GM11168 (cell line): ENCODE measurements at regions not wholly inside any gene's neighbourhood (a gene's known extent, or its start where the extent isn't known, plus 50 kb on each side); places are given as distances from the start of the nearest gene placed in this dataset.

Source experiments
- in situ Hi-C: fragments of 300-500 bp; cut with MboI; formaldehyde crosslinking; loops from one replicate; pipeline ENCODE4 v1.12.0; 2022; ENCODE audit warnings: low sequenced_read_pairs; ENCODE audit not compliant: unreplicated experiment

DNA sequence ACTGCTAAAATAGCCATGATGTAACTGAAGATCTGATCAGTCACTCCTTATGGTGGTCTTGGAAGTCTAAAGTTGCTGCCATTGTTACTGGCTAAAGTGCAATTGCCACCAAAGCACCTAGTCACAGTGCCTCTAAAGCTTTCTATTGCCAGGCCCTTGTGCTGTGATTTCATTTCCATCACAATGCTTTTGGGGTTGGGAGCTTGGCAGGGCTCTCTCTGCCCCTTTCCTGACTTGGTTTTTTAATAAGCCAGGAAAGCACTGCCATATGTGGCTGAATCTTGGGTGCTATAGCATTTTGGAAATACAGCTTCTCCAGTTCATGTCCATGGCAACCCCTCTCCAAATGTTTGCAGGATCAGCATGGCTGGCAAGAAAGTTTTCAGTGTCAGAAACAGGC lies 1712.4 kb upstream of the TENM3 start:
- in situ Hi-C loops = no loop called here

DNA sequence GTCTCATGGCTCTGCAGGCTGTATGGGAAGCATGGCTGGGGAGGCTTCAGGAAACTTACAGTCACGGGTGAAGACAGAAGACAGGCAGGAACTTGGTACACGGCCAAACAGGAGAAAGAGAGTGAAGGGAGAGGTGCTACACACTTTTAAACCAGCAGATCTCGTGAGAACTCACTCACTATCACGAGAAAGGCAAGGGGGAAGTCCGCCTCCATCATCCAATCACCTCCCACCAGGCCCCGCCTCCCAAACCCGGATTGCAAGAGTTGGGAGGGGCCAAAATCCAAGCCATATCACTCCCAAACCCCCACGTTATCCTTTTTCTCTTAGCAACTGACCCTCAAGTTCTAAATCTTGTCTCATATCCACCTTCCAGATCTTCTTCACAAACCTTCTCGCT lies 1710.5 kb upstream of the TENM3 start:
- in situ Hi-C loops = no loop called here

DNA sequence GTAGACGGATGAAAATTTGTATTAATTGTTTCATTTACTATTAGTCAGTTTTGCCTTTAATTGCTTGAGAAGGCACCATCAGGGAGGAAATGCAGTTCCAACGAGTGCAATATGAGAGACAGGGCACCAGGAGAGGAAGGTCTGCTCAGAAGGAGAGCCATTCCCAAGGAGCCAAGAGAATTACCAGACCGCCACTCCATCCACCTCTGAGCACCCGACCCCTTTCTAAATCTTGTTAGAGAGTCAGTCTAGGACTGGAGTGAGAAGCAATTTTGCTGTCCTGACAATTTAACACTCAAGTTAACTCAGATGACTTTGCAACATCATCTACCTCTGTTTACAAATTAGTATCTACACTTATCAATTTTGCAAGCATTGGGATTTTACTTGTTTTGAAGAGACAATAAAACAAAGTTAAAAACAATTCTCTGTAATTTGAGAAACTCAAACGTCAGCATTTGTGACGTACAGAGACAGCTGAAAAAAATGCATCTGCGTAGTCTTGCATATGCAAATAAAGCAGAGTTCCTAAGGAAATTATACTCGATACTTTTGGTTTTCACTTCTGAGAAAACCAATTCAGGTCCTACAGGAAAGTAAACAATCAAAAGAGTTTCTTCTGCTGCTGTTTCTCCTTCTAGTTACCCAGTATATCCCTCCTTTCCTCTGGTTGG lies 1704.7 kb upstream of the TENM3 start:
- in situ Hi-C loops = no loop called here

GRCh38 chr4:180539284-180539683 lies 1703.9 kb upstream of the TENM3 start:
- in situ Hi-C loops = no loop called here

DNA sequence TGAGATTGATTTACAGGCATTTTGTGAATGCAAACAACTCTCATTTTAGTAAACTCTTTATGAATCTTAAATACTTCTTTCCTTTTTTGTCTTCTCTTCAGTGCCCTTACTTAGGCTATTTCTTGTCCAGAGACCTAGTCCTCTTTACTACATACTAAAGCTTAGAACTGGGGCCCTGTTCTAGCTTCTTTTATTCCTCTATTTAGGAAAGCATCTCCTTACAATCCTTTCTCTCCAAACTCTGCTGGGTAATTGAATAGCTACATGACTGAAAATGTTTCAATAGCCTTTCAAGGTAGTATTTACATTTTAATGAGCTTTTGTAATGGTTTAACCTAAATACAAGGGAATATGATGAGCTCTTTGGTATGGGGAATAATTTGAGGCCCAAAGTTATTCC lies 1701.5 kb upstream of the TENM3 start:
- in situ Hi-C loops = no loop called here

DNA sequence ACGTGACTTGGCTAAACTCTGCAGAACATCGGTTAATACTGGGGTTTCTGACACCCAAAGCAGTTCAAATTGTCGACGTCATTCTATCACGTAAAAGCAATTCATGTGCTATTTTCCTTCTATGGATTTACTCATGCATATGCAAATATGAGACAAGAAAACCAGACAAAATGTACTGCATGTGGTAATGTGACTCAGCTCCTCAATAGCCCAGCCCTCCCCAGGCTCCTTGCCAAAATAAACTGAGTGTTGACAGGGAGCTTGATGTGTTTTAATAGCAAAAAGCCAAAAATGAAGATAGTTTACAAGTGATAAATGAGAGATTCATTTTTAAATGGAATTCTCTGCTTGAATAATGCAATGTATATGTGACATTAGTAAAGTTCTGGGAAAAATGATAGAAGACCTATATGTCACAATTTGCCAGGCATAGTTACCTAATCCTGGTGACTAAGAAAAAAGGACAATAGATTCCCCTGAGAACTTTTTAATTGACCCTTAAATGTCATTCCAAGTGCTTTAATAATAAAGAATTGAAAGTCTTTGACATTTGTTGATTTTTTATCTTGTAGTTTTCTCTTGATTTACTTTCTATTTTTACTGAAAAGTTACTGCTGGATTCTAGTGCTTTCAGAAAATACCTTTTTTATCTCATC lies 1700.6 kb upstream of the TENM3 start:
- in situ Hi-C loops = no loop called here

DNA sequence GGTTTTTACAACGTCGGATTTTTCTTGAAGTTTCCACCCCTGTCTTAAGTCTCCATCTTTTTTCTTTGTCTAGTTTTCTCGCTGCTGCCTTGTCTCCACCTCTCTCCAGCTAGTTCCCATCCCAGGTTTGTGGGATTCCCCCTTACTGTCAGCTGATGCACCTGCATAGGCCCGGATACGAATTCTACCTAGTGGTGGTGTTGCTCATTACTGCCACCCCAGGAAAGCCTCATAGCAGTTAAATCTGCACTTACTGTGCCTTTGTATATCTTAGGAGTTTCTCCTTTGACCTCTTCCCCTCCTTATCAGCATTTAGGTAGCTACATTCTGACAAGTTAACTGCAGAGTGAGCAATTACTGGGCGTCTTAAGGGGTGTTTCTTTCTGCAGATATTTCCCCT lies 1693.1 kb upstream of the TENM3 start:
- in situ Hi-C loops = loop anchor here (10.0 kb wide), 1 partner anchor 105 kb away; no protein-coding TSS in a partner anchor

DNA sequence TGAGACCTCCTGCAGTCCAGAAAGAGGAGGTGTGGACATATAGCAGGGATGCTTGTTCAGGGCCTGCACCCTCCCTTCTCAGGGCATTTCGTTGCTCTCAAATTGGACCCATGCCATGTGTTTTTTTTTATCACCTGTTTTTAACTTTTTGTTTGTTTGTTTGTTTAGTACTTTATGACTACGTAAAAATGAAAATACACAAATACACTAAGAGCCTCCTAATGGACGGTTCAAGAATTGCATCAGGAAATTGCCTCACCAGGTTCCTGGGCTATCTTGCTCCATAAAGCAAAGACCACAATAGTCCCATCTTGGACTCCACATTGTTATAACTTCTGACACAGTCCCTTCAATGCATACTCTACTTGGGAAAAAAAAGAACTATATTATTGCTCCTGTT lies 1685.9 kb upstream of the TENM3 start:
- in situ Hi-C loops = loop anchor here (10.0 kb wide), 1 partner anchor 113 kb away; no protein-coding TSS in a partner anchor

GRCh38 chr4:180557950-180558349 lies 1685.3 kb upstream of the TENM3 start:
- in situ Hi-C loops = loop anchor here (10.0 kb wide), 1 partner anchor 113 kb away; no protein-coding TSS in a partner anchor

DNA sequence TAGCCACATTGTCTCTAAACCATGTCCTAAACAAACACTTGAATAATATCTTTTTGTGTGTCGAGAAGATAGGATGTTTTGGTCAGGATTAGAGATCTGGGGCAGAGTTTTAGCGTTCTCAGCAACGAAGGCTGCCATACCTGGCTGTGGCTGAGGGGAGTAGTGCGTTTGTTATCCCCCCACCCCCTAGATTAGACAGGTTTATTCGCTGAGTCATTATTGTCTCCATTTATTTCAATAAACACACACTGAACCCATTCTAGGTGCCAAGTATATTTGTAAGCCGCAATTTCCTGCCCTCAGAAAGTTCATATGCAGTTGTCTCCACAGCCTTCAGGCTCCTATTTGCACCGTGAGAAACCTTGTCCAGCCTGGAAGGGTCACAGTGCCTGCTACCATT lies 1684.8 kb upstream of the TENM3 start:
- in situ Hi-C loops = loop anchor here (10.0 kb wide), 1 partner anchor 114 kb away; no protein-coding TSS in a partner anchor

GRCh38 chr4:180560896-180561295 lies 1682.3 kb upstream of the TENM3 start:
- in situ Hi-C loops = no loop called here

DNA sequence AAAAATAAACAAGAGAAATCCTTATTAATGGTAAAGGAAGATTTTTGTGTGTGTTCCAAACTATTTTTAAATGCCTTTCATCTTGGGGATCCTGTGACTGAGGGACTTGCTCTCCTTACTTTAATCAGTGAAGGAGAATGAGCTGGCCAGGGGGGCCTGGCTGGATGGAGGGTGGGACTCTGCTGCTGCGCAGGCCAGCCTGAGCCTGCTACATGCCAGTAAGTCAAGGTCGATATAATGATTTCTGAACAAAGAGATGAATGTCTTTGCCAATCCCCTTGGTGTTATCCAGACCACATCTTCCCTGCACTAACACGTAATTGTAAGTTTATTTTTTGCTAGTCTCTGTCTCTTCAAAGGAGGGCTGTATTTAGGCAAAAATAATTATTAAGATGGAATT lies 1679.2 kb upstream of the TENM3 start:
- in situ Hi-C loops = no loop called here

- in situ Hi-C loops = no loop called here
Measured at GRCh38 chr4:180564448-180564847, 1678.8 kb upstream of the TENM3 start.

DNA sequence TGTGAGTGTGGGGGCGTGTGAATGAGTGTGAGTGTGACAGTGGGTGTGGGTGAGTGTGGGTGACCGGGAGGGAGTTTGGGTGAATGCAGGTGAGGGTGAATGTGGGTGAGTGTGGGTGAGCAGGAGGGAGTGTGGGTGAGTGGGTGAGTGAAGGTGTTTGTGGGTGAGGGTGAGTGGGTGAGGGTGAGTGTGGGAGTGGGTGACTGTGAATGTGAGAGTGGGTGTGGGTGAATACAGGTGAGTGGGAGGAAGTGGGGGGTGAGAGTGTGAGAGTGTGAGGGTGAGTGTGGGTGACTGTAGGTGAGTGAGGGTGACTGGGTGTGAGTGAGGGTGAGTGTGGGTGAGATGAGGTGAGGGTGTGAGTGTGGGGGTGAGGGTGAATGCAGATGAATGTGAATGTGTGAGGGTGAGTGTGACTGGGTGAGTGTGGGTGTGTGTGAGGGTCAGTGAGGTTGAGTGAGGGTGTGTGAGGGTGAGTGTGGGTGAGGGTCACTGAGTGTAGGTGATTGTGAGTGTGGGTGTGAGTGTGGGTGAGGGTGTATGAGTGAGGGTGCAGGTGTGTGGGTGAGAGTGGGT lies 1677.3 kb upstream of the TENM3 start:
- in situ Hi-C loops = no loop called here

- in situ Hi-C loops = no loop called here
Measured at GRCh38 chr4:180566492-180566891, 1676.7 kb upstream of the TENM3 start.

- in situ Hi-C loops = no loop called here
Measured at GRCh38 chr4:180567080-180567479, 1676.1 kb upstream of the TENM3 start.

GRCh38 chr4:180571516-180572055 lies 1671.6 kb upstream of the TENM3 start:
- in situ Hi-C loops = no loop called here

- in situ Hi-C loops = no loop called here
Measured at GRCh38 chr4:180578175-180578574, 1665.0 kb upstream of the TENM3 start.

DNA sequence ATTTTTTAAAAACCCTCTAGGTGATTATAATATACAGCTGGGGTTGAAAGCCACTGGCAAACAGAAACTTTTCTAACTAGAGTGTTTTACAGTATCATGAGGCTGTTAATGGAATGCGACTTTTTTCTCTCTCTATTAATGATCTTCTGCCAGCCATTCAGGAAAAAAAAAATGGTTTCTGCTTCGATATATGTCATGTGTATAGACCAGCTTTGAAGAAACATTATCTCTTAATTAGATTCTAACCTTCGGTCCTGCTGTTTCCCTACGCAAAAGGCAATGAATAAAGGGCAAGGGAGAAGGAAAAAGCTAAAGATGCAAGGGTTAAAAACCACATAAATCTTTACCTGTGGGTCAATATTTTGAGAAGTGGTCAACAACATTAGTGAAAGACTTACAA lies 1662.1 kb upstream of the TENM3 start:
- in situ Hi-C loops = no loop called here

DNA sequence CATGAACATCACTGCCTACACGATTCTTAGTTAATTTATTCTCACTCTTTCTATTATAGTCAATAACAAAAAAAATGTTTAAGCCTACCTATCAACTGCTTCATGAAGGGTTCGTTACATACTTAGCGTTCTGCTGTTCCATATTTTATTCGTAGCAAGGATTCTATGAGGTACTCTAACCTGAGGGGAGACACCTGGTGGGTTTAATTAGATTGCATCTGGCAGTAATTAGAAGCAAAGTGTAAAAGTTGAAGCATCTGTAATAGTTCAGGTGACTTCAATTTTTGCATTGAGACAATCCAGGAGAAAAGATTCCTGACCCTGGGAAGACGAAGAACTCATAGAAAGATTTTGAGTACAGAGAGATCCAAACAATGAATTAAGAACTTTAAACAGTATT lies 1655.8 kb upstream of the TENM3 start:
- in situ Hi-C loops = no loop called here

- in situ Hi-C loops = no loop called here
Measured at GRCh38 chr4:180589575-180589974, 1653.6 kb upstream of the TENM3 start.
